Psoas muscle (tissue), 7 donors: ENCODE measurements at regions not wholly inside any gene's neighbourhood (a gene's known extent, or its start where the extent isn't known, plus 50 kb on each side); places are given as distances from the start of the nearest gene placed in this dataset.
"Not testable (repeated sequence)": the region's sequence is repeated elsewhere in the genome, so short reads cannot be mapped to it uniquely, and the experiment has no call there.

ENCODE experiments used
- ATAC-seq, 4 donors: fragments of 200-7000 bp; cut with Tn5 transposase; one replicate each; pipeline ENCODE4 v1.9.1; 2020; ENCODE audit warnings: moderate library complexity in 3 of 4, mild to moderate bottlenecking in 2 of 4
- DNase-seq, 2 donors: peaks; one replicate each; pipeline ENCODE4 v3.0.0-alpha.2; 2020
- H3K27ac ChIP-seq: fragments of 200-600 bp; one replicate; pipeline ENCODE4 v1.8.0; 2022
- H3K27me3 ChIP-seq, 3 donors: fragments of 200-600 bp in 1 of 3; one replicate each; pipeline versions ENCODE4 v1.6.1 to v1.8.0; 2013 to 2022; ENCODE audit warnings: low read length in 2 of 3, mild to moderate bottlenecking in 2 of 3, moderate library complexity in 1 of 3; ENCODE audit not compliant: insufficient read depth in 3 of 3
- H3K36me3 ChIP-seq, 2 donors: fragments of 200-600 bp in 1 of 2; one replicate each; pipeline versions ENCODE4 v1.6.1 to v1.8.0; 2013 to 2022; ENCODE audit warnings: low read depth in 1 of 2, mild to moderate bottlenecking in 1 of 2, moderate library complexity in 1 of 2; ENCODE audit not compliant: insufficient read depth in 1 of 2
- H3K4me1 ChIP-seq: fragments of 200-600 bp; one replicate; pipeline ENCODE4 v1.8.0; 2022
- H3K4me3 ChIP-seq: fragments of 200-600 bp; one replicate; pipeline ENCODE4 v1.8.0; 2022; ENCODE audit warnings: mild to moderate bottlenecking
- H3K9me3 ChIP-seq: fragments of 200-600 bp; one replicate; pipeline ENCODE4 v1.8.0; 2022
- CTCF ChIP-seq: fragments of 200-600 bp; IDR thresholded peaks from one replicate; pipeline ENCODE4 v1.8.0; 2022; ENCODE audit warnings: antibody characterized with exemption
- WGBS, 3 donors: extraction: QIAGEN DNeasy Blood & Tissue Kit; methylation state at CpG; one replicate each; pipeline versions ENCODE4 v1.1.6 to v1.1.7; 2013; 5-methylcytosine and 5-hydroxymethylcytosine counted together
- intact Hi-C, 2 donors: fragments of 100-400 bp; cut with DNase I; formaldehyde crosslinking; loops; one replicate each; pipeline versions ENCODE4 v1.11.0 to v1.14.2; 2022
- donor health status: healthy with polysubstance abuse.
- donor health status: DM: no; HTN: no; CAD: no; lungs with moderate emphysema.
- donor health status: Bipolar disorder and iron deficiency.
- donor health status: healthy.
- donor health status: DM: yes; HTN: yes; CAD: no.
- donor health status: DM: no; HTN: no; CAD: no.
- donor health status: DM: yes; HTN: yes; CAD: no.

- Histone ChIP-seq H3K4me3 (no peak overlapping the region), H3K4me1 (no peaks in the 10 kb centered on the region), H3K36me3 (no peaks in the 10 kb centered on the region), H3K27ac (no peak overlapping the region), H3K27me3 (no peaks in the 10 kb centered on the region), H3K9me3 (no peaks in the 10 kb centered on the region)
- TF ChIP-seq CTCF: no peak
- ATAC-seq: no peak
- intact Hi-C loops: no loop called here
- WGBS, 3 donors: 82 to 87% (median 85%) methylated on average over 2 of the region's 2 CpGs
- DNase-seq: no peak
These were observed 220.4 kb downstream of the DEPDC1B start for GRCh38 chr5:60479542-60479941.

- no peaks in the 10 kb centered on the region for H3K9me3 ChIP-seq
- H3K27ac ChIP-seq: no peak overlapping the region
- H3K4me1 ChIP-seq: no peaks in the 10 kb centered on the region
- no peak for ATAC-seq
- intact Hi-C loops: no loop called here
- DNase-seq: no peak
- TF ChIP-seq CTCF: no peak
- H3K4me3 ChIP-seq: no peak overlapping the region
- no peaks in the 10 kb centered on the region for H3K36me3 ChIP-seq
- H3K27me3 ChIP-seq: no peaks in the 10 kb centered on the region
These were observed 222.1 kb downstream of the DEPDC1B start for GRCh38 chr5:60477849-60478248.

- 60 to 70% (median 66%) methylated on average over 3 of the region's 3 CpGs for WGBS, 3 donors
- TF ChIP-seq CTCF: no peak
- H3K4me3 ChIP-seq: no peak overlapping the region
- DNase-seq (no peak), ATAC-seq (no peak)
- intact Hi-C loops: no loop called here
- no peaks in the 10 kb centered on the region for H3K27me3 ChIP-seq
- no peak overlapping the region for H3K27ac ChIP-seq
- H3K4me1 ChIP-seq: no peaks in the 10 kb centered on the region
- H3K36me3 ChIP-seq: no peaks in the 10 kb centered on the region
- no peaks in the 10 kb centered on the region for H3K9me3 ChIP-seq
These were observed 226.3 kb downstream of the DEPDC1B start for GRCh38 chr5:60473654-60474053.

- ATAC-seq, H3K27ac ChIP-seq, H3K4me1 ChIP-seq, H3K9me3 ChIP-seq, H3K27me3 ChIP-seq, H3K36me3 ChIP-seq, H3K4me3 ChIP-seq, DNase-seq, intact Hi-C loops: not testable (repeated sequence)
These were observed 226.9 kb downstream of the DEPDC1B start for GRCh38 chr5:60473027-60473426.

- no peaks in the 10 kb centered on the region for H3K9me3 ChIP-seq
- no peaks in the 10 kb centered on the region for H3K36me3 ChIP-seq
- H3K27ac ChIP-seq: no peak overlapping the region
- TF ChIP-seq CTCF: no peak
- DNase-seq (no peak), ATAC-seq (no peak)
- no peaks in the 10 kb centered on the region for H3K4me1 ChIP-seq
- H3K4me3 ChIP-seq: no peak overlapping the region
- H3K27me3 ChIP-seq: no peaks in the 10 kb centered on the region
- intact Hi-C loops: no loop called here
These were observed 229.1 kb downstream of the DEPDC1B start for GRCh38 chr5:60470881-60471280.
